ENCODE measurements at regions not wholly inside any gene's neighbourhood (a gene's known extent, or its start where the extent isn't known, plus 50 kb on each side); places are given as distances from the start of the nearest gene placed in this dataset.

DNA sequence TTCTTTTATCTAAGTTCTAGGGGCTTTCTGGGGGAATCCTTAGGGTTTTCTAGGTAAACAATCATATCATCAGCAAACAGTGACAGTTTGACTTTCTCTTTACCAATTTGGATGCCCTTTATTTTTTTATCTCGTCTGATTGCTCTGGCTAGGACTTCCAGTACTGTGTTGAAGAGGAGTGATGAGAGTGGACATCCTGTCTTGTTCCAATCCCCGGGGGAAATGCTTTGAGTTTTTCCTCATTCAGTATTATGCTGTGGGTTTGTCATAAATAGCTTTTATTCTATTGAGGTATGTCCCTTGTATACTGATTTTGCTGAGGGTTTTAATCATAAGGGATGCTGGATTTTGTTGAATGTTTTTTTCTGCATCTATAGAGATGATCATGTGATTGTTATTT lies 549.5 kb downstream of the EPHA4 start:
- TF ChIP-seq, protein P1, sequence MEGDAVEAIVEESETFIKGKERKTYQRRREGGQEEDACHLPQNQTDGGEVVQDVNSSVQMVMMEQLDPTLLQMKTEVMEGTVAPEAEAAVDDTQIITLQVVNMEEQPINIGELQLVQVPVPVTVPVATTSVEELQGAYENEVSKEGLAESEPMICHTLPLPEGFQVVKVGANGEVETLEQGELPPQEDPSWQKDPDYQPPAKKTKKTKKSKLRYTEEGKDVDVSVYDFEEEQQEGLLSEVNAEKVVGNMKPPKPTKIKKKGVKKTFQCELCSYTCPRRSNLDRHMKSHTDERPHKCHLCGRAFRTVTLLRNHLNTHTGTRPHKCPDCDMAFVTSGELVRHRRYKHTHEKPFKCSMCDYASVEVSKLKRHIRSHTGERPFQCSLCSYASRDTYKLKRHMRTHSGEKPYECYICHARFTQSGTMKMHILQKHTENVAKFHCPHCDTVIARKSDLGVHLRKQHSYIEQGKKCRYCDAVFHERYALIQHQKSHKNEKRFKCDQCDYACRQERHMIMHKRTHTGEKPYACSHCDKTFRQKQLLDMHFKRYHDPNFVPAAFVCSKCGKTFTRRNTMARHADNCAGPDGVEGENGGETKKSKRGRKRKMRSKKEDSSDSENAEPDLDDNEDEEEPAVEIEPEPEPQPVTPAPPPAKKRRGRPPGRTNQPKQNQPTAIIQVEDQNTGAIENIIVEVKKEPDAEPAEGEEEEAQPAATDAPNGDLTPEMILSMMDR (IDR thresholded peaks at IDR 0.05): no peak
- TF ChIP-seq ZFX (IDR thresholded peaks at IDR 0.05; ENCODE audit: borderline replicate concordance): no peak

Data from 22Rv1 (cell line).